AML-193 (cell line): ENCODE measurements at regions not wholly inside any gene's neighbourhood (a gene's known extent, or its start where the extent isn't known, plus 50 kb on each side); places are given as distances from the start of the nearest gene placed in this dataset.
"Not testable (repeated sequence)": the region's sequence is repeated elsewhere in the genome, so short reads cannot be mapped to it uniquely, and the experiment has no call there.

ENCODE experiments used
- DNase-seq, 2 experiments: peaks; one replicate each; lab custom pipeline; 2025; lab: John Stamatoyannopoulos, UW

DNA sequence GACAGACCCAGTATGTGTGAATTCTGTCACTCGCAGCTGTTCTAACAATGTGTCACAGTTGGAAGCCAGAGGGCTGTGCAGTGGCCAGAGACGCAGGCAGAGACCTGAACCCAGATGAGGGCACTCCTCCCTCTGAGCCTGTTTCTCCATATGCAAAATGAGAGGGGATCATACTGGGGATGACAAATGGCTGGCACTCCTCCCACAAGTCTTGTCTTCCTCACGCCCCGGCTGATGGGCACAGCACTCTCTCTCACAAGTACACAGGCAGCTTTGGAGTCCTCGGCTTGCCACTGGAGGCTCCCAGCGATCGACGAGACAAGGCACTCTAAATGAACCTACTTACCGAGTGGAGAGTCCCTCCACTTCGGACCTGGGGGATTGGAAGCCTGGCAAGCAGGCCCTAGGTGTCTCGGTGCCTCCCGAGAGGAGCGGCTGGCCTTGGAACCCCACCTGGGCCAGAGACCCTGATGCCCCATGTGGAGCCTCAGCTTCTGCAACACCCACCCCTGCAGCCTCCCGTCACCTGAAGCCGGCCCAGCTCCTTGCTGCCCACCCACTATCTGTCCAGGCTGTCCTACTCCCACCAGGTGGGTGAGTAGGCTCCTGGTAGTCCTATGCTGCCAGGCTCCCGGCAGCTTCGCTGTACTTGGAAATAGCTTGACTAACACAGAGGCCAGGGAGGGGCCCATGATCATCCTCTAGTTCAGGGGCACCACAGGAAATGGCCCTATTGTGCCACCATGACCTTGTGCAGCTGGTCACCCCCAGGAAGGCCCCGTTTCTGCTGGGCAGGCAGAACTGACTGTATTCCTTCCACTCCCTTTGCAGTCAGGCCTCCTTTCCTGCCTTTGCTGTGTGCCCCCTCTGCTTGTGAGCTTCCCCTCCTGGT, 65.0 kb upstream of the IQSEC1 start:
- DNase-seq, result no peak

DNA sequence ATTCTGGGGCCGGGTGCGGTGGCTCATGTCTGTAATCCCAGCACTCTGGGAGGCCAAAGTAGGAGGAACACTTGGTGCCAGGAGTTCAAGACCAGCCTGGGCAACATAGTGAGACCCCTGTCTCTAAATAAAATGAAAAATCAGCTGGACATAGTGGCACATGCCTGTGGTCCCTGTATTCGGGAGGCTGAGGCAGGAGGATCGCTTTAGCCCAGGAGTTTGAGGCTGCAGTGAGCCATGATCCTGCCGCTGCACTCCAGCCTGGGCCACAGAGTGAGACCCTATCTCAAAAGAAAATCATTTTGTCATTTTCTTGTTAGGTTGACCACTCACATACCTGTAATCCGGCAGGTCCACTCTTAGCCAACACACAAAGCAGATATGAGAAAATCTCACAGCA, 63.6 kb upstream of the IQSEC1 start:
- not testable (repeated sequence) for DNase-seq

DNA sequence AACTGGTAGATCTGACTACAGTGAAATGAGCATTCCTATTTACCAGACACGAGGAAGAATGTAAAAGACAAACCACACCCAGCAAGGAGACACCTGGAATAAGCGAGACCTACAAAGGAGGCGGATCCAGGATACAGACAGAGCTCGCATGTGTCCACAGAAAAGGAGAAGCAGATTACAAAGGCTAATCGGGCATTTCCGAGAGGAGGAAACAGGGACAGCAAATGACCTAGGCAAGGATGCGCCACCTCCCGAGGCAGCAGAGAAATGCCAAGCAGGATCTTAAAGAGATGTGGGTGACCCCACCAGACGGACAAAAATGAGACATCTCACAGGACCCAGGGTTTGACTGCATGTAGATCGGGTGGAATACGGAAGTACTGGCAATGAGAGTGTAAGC, 63.2 kb upstream of the IQSEC1 start:
- no peak for DNase-seq

DNA sequence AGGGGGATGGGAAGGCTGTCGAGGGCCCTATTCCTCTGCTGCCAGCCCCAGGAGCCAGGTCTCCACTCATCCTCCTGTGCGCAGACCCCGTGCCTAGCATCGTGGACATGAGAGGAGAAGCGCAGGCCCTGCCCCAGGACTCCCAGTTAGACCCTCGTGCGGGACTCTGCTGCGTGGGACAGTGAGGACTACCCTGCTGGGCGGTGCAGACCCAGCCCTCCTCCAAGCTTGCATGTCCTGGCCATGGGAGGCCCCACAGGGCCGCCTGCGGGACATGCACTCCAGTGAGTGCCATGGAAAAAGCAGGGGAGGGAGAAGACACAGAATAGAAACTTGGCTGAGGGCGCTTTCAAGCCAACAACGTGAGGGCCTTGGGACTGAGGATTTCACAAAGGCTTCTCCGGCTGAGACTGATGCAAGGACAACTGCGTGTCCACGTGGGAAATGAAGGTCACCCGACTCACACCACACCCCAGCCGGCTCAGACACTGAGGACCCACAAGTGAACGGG, 62.6 kb upstream of the IQSEC1 start:
- no peak for DNase-seq

DNA sequence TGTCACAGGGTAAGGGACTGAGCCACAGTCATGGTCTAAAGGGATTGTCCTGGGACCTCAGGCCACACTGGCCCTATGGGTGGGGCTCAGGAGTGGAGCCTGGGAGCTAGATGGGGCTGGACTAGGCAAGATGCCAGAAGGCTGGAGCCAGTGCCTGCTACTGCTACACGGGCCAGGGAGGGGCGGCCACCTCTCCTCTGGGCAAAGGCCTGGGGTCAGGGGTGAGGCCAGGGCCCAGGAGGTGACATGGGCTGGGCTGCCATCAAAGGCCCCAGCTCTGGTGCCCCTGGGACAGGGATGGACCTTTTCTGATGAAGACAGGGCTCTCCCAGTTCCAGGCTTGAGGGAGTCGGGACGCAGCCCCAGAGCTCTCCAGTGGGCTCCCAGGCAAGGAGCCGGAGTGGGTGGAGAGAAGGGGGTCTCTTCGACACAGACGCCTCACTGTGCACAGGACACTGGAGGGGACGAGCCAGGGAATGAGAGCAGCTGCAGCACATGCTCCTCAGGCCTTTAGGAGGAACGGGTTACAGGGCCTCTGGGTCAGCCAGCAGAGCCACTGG, 62.1 kb upstream of the IQSEC1 start:
- no peak for DNase-seq

DNA sequence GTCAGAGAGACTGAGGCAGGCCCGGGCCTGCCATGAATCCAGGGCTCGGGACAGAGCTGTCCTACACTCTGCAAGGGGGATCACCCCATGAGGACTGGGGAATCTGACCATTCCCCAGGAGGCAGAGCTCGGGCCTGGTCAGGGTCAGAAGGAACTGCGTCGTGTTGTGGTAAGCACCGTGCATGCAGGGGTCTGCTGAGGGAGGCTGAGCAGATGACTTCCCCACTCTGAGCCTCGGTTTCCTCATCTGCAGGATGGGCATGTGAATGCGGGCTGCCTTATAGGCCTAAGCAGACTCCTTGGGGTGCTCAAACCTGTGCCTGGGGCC, 61.6 kb upstream of the IQSEC1 start:
- DNase-seq, result no peak

DNA sequence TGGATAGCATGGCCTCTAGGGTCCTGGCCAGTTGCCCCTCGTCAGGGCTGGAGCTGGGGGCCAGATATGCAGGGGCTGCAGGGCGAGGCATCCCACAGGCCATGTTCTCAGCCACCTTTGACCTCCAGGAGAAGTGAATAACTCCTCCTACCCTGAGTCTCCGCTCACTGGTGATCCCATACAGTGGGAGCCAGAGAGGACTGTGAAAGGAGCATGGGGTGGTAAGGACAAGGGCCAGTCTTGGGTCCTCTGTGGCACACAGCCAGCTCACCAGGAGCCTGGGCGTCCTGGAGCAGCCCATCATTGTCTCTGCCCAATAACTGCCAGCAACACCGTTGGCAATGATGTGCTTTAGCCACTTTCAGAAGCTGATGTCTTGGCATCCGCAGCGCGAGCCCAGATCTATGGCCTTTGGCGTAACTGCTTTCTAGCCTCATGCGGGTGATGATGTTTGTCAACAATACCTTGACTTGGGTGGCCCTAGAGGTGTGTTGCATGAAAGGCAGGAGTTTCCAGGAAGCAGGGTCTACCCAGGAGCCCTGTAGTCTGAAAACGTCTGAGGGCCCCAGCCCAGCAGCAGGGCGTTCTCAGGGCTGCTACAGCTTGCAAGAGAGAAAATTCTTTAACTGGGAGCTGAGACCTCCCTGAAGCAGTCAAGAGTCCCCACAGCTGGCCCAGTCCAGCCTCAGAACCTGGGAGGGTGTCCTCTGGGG, 61.1 kb upstream of the IQSEC1 start:
- DNase-seq, result no peak

DNA sequence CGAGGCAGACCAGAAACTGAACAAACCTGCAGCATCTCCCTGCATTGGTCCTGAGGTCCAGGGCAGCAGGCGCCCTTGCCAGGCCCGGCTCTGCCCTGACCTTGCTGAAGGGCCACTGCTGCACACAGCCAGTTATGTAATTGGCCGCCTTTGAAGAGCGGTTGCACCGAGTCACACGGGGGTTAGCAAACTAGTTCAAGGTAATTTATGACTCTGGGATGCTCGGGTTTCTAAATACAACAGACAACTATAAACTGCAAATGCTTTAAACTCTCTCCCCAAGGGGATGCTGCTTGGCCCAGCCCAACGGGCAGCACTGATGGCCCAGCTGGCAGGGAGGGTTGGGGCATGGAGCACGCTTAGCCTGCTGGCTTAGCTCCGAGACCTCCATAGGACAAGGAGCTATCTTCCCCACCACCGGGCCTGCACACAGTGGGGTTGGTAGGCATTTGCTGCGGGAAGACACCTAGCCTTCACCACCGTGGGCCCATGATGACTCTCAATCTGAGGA, 60.3 kb upstream of the IQSEC1 start:
- no peak for DNase-seq

DNA sequence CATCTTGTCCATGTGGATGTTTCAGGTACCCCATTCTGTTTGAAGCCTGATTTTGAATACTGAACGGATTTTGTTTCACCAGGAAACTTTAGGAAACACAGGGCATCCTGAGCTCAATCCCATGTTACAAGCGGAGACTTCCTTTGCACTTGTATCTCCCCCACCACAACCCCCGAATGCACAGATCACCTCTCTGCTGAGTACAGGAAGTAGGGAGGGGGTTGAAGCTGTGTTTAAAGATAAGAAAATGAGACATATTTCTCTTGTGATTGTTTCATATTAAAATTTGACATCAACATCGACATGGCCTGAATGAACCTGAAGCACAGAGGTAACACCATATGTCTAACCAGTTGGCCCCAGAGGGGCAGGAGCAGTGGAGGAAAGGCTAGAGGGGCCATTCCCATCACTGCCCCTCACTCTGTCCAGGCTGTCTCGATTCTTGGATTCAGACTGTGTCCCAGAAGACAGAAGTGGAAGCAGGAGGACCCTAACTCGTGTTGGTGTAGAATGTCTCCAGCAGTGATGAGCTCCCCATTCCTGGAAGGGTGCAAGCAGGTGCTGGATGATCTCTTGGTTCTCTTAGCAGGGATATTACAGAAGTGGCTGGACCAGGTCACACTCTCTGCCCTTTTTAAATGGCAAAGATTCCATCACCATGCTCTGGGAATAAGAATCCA, 59.6 kb upstream of the IQSEC1 start:
- DNase-seq, result no peak

DNA sequence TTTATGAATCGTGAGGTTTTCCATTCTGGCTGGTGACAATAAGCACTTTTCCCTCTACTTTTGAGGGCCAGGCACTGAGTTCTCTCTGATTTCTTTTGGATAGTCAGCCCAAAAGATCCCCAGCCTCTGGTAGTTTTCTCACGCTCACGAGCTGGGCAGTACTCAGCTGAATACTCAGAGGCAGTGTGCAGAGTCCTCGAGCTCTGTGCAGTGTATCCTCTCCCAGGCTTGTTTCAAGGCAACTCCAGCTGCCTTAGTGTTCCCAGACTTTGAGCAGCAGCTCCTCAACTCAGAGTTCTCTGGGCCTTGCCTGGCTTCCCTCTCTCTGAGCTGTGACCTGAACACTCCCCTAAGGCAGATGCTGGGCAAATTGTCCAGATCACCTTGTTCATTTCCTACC, 59.1 kb upstream of the IQSEC1 start:
- DNase-seq, result no peak

DNA sequence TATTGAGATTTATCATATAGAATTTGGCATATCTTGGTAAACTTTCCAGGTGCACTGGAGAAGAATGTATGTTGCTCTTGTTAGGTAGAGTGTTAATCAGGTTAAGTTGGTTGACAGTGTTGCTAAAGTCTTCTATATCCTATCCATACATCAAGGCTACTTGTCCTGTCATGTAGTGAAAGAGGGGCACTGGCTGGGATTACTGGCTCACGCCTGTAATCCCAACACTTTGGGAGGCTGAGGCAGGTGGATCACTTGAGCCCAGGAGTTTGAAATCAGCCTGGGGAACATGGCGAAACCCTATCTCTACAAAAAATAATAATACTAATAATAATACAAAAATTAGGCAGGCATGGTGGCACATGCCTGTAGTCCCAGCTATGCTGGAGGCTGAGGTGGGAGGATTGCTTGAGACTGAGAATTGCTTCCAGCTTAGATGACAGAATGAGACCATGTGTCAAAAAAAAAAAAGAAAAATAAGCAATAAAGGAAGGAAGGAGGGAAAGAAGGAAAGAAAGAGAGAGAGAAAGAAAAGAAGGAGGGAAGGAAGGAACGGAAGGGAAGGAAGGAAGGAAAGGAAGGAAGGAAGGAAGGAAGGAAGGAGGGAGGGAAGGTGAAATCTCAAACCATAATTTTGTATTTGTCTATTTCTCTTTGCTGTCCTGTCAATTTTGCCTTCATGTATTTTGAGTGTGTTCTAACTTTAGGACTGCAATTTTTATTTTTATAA, 57.4 kb upstream of the IQSEC1 start:
- DNase-seq, result no peak

DNA sequence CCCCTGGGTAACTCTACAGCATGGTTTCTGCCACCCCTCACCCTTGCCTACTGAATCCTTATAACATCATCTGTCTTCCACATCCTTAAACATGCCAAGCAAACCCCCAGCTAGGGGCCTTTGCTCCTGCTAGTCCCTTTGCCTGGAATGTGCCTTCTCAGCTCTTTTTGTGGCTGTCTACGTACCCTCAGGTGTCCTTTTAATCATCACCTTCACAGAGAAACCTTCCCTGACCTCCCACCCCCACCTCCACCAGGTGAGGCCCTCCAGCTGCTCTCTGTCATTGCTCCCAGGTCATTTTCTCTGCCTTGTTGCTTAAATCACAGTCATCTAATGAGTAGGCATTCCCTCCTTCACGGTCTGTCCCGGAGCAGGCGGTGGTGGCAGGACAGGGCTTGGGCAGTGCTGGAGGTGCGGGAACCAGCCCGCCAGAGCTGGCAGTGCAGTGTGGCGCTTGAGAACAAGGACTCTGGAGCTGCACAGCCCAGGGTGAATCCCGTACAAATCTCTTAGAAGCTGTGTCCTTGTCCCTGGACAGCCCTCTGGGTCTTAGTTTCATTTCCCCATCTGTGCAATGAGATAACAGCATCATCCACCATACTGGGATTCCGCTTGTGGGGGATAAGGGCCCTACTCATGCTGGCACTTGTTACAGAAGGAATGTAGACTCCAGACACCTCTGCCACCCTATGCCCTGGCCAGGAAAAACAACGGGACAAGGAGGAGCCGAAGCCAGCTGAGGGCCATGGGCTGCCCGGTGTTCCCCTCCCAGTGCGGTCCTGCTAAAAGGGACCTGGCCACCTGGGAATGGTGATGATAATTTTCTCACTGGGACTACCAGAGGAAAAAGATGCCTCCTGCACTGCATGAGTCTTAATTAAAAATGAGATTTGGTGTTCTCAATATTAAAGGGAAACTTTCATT, 52.1 kb upstream of the IQSEC1 start:
- DNase-seq, result no peak

DNA sequence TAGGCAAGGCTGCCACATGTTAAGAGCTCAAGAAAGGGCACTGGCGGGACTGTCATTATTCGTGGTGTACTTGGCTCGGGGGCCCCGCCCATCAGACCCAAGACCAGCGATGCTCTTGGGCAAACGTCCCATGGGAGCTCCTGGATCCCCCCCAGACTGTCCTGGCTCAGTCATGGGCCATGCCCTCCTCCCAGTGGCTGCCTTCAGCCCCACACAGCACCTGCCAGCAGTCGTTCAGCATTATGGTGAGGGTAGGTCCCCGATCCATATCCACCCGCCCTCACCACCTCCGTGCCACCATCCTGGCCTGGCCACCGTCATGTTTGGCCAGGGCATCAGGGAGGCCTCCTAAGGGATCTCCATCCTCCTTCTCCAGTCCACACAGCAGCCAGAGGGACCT, 51.4 kb upstream of the IQSEC1 start:
- DNase-seq, result no peak

DNA sequence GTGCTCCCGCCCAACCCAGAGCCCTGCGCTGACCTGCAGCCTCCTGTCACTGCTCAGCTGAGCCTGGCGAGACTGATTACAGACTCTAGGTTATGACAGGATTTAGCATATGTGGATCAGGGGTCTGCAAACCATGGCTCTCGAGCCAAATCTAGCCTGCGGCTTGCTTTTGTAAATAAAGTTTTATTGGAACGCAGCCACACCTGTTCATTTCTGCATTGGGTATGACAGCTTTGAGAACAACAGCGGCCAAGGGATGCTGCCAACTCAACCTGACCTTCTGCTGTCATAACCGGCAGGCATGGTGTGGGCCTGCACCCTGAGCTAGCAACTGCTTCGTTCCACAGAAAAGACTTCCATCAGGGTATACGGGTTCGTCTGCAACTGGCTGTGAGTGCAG, 50.5 kb upstream of the IQSEC1 start:
- no peak for DNase-seq

DNA sequence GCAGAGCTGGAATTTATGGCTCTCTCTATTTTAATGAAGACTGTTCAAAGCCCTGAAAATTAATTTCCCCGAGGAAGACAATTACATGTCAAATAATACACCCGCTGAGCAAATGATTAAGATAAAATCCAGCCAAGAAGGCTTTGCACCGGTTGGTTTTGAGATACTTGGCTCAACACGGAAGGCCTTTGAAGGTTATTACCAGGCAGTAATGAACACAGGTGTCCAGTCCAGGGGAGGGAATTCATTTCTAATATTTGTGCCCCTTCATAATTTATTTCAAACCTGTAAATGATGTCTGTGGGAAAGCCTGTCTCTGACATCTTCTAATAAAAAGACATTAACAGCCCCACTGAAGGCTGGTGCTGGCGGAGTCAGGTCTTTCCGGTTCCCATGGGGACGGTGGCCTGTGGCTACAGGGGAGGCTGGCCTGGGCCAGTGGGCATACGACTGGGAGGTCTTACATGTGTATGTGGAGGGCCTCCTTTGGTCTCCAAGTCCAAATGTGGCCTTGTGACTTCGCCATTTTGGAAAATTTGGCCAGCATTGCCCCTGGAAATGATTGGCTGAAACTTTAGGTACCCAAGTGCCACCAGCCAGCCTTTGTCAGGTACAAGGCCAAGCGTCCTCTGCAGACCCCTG, 49.9 kb upstream of the IQSEC1 start:
- no peak for DNase-seq
